ENCODE measurements at regions not wholly inside any gene's neighbourhood (a gene's known extent, or its start where the extent isn't known, plus 50 kb on each side); places are given as distances from the start of the nearest gene placed in this dataset.

DNA sequence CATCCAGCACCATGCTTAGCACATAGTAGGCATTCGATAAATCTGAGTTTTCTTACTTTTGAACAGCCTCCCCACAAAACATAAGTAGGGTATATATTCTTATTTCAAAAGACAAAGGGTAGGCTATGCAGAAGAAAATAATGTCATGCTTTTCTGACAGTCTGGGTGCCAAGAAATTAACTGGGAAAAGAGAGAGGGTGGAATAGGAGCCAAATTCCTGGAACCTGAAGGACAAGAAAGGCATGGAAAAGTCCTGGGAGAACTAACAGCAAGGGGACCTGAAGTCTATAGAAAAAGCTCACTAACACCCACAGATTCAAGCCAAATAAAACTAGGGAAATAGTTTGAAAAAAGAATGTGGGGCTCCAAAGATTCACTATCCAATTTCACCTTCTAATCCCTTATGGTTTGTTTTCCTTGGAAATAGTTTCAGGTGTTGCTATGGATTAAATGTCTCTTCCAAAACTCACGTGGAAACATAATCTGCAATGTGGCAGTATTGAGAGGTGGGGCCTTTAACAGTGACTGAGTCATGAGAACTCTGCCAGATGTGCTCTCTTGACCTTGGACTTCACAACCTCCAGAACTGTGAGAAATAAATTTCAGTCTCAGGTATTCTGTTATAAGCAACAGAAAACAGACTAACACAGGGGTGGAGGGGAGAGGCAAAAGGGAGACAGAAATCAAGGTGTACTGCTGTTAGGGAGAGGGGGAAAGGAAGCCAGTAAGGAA is 173.3 kb upstream of the ARHGEF9 start:
- DNase-seq (ENCODE audit: low read depth), result no peak
- no peak overlapping the region for H3K4me3 ChIP-seq (ENCODE audit: low read depth, low read length)
- TF ChIP-seq, protein P1, sequence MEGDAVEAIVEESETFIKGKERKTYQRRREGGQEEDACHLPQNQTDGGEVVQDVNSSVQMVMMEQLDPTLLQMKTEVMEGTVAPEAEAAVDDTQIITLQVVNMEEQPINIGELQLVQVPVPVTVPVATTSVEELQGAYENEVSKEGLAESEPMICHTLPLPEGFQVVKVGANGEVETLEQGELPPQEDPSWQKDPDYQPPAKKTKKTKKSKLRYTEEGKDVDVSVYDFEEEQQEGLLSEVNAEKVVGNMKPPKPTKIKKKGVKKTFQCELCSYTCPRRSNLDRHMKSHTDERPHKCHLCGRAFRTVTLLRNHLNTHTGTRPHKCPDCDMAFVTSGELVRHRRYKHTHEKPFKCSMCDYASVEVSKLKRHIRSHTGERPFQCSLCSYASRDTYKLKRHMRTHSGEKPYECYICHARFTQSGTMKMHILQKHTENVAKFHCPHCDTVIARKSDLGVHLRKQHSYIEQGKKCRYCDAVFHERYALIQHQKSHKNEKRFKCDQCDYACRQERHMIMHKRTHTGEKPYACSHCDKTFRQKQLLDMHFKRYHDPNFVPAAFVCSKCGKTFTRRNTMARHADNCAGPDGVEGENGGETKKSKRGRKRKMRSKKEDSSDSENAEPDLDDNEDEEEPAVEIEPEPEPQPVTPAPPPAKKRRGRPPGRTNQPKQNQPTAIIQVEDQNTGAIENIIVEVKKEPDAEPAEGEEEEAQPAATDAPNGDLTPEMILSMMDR (IDR thresholded peaks at IDR 0.05; ENCODE audit: control insufficient read depth, extremely low read depth, insufficient read depth), result no peak

DNA sequence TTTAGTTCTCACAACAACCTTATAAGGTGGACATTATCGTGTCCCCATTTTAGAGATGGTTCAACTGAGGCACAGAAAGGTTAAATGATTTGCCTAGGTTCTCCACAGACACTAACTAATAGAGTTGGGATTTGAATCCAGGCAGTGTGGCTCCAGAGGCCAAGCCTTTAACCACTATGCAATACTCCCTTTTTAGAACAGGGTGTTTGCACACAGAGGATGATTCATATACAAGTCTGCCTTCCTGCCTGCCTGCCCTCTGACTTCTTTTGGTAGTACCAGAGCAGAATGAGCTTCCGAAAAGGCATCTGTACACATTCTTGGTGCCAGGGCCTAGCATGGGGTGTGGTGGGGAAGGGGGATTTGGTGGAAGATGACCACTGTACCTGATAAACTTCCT is 150.8 kb upstream of the ARHGEF9 start:
- DNase-seq (ENCODE audit: low read depth), result no peak
- TF ChIP-seq, protein P1 (IDR thresholded peaks at IDR 0.05; ENCODE audit: control insufficient read depth, extremely low read depth, insufficient read depth), result no peak
- no peak overlapping the region for H3K4me3 ChIP-seq (ENCODE audit: low read depth, low read length)

DNA sequence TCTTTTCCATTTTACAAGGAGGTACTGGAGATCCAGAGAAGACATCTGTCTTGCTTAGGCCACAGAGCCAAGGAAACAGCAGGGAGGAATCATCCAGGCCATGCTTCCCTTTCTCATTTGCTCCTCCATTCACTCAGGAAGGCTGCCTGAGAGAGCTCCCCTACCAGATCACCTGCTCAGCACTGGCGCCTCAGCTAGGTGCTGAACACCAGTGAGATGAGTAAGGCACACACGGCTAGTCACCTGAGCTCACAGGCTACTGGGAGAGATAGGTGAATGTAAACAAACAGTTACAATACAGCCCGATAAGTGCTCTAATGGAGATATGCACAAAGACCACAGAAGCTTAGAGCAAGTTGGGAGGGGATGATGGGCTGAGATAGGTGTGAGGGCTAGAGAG is 149.8 kb upstream of the ARHGEF9 start:
- no peak for DNase-seq (ENCODE audit: low read depth)

DNA sequence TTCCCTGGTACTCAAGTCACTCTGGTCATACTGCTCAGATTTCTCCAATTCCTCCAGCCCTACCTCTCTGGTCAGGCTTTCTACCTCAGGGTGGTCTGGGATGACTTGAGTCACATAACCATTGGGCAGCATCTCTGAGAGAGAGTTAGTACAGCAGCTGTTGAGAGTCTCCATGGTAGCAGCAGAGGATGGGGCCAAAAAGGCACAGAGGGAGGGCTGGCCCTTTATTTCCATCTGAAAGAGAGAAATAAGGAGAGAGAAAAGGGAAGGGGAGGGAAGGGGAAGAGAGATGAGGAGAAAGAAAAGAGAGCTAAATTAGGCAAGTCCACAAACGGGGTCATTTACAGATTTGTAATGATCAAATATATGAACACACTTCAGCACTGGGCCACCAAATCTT is 149.1 kb upstream of the ARHGEF9 start:
- TF ChIP-seq, protein P1 (IDR thresholded peaks at IDR 0.05; ENCODE audit: control insufficient read depth, extremely low read depth, insufficient read depth), result no peak
- no peak for DNase-seq (ENCODE audit: low read depth)
- no peak overlapping the region for H3K4me3 ChIP-seq (ENCODE audit: low read depth, low read length)

More for the DNA sequence above, 149.8 kb upstream of the ARHGEF9 start:
- TF ChIP-seq, protein P1 (IDR thresholded peaks at IDR 0.05; ENCODE audit: control insufficient read depth, extremely low read depth, insufficient read depth), result no peak
- H3K4me3 ChIP-seq (ENCODE audit: low read depth, low read length), result no peak overlapping the region

DNA sequence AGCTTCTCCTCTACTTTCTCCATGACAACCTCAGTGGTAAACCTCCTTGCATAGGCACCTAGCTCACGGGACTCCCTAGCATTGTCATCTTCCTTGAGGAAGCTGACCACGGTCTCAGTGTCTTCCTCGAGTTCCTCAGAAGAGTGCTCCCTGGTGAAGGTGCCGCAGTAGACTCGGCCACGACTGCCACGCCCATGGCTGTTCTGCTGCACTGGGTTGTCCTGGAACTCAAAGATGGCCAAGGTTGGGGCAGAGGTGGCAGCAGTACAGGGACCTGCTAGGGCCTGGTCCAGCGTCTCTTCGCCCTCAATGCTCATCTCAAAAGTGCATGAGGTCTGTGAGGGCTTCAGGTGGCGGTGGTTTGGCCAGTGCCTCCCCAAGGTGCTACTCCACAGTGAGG is 147.9 kb upstream of the ARHGEF9 start:
- TF ChIP-seq, protein P1 (IDR thresholded peaks at IDR 0.05; ENCODE audit: control insufficient read depth, extremely low read depth, insufficient read depth), result no peak
- H3K4me3 ChIP-seq (ENCODE audit: low read depth, low read length), result no peak overlapping the region
- no peak for DNase-seq (ENCODE audit: low read depth)

DNA sequence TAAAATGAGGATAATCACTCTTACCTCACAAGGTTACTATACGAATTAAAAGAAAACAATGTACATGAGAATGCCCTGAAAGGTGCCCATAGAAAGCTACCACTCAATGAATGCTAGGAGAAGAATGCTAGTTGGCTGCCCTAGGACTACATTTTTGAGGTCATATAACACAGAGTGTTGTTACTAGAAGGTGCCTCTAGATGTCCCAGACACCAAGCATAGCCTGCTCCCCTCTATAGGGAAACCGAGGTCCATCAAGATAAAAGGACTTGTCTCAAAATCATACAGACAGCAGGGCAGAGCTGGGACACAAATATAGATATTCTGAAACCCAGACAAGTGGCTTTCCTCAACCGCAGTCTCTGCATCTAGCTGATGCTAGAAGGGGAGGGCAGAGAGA is 147.0 kb upstream of the ARHGEF9 start:
- no peak for DNase-seq (ENCODE audit: low read depth)
- H3K4me3 ChIP-seq (ENCODE audit: low read depth, low read length), result no peak overlapping the region
- TF ChIP-seq, protein P1 (IDR thresholded peaks at IDR 0.05; ENCODE audit: control insufficient read depth, extremely low read depth, insufficient read depth), result no peak

DNA sequence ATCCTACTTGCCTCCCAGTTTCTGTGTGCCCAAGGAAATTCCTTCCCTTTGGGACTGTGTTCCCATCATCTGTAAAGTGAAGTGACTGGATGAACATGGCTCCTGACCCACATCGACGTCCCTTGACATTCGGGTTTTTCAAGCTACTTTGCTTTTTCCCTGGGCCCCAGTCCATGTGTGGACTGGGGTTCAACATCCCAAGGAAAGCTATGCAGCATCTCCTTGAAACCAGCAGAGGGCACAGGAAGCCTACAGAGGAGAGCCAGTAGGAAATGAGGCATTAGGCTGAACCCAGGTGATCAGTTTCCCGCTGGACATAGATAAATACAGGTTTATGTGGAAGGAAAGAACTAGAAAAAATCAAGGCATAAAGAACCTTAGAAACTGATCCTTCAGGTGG is 145.1 kb upstream of the ARHGEF9 start:
- no peak for DNase-seq (ENCODE audit: low read depth)
- H3K4me3 ChIP-seq (ENCODE audit: low read depth, low read length), result no peak overlapping the region
- TF ChIP-seq, protein P1 (IDR thresholded peaks at IDR 0.05; ENCODE audit: control insufficient read depth, extremely low read depth, insufficient read depth), result peak; percentile 56

Measured in LNCaP clone FGC (cell line).